Nephron (organoid): ENCODE measurements at regions not wholly inside any gene's neighbourhood (a gene's known extent, or its start where the extent isn't known, plus 50 kb on each side); places are given as distances from the start of the nearest gene placed in this dataset.

ENCODE experiments used
- H3K27ac Mint-ChIP-seq, 3 experiments: 2 replicates each; pipeline ENCODE4 v1.8.0; 2020; ENCODE audit warnings: mixed read lengths in 3 of 3, mild to moderate bottlenecking in 2 of 3, moderate library complexity in 1 of 3
- H3K27me3 Mint-ChIP-seq: 2 replicates; pipeline ENCODE4 v1.8.0; 2021; ENCODE audit warnings: low read depth, mild to moderate bottlenecking, moderate library complexity, mixed read lengths
- H3K36me3 Mint-ChIP-seq: 2 replicates; pipeline ENCODE4 v1.8.0; 2020; ENCODE audit warnings: low read depth, mixed read lengths
- H3K4me1 Mint-ChIP-seq: 2 replicates; pipeline ENCODE4 v1.8.0; 2020; ENCODE audit warnings: mixed read lengths
- H3K4me3 Mint-ChIP-seq, 3 experiments: 2 replicates each; pipeline ENCODE4 v1.8.0; 2020; ENCODE audit warnings: mild to moderate bottlenecking in 3 of 3, mixed read lengths in 3 of 3, moderate library complexity in 2 of 3
- H3K9me3 Mint-ChIP-seq: 2 replicates; pipeline ENCODE4 v1.8.0; 2020; ENCODE audit warnings: mixed read lengths
- TF ChIP-seq, protein P1 (sequence below), 3 experiments: fragments of 200-600 bp; sonication (generic); IDR thresholded peaks; one replicate each; pipeline ENCODE4 v1.5.0; 2021; ENCODE audit warnings: antibody characterized with exemption in 3 of 3; ENCODE audit not compliant: unreplicated experiment in 3 of 3

DNA sequence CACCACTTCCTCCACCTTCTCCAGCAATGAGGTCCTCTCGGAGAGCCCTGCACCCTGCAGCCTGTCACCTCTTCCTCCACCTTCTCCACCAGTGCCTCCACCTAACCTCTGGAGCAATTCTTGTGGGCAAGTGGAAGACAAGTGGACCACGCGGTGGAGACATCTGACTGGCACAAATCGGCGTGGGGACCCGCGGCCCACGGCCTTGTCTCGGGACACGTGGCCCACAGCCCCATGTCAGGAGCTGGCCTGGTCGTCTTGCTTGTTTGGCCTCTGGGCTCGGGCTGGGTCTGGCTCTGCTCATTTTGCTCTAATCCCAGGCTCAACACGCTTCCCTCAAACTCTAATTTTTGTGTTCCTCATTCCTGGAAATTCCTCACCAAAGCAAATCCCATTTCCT lies 393.1 kb upstream of the IRX1 start:
- H3K4me3 Mint-ChIP-seq = no peak overlapping the region
- H3K4me1 Mint-ChIP-seq = peaks cover 8% of the 10 kb centered on the region
- peaks cover 58% of the 10 kb centered on the region for H3K27me3 Mint-ChIP-seq
- peaks cover 3% of the 10 kb centered on the region for H3K36me3 Mint-ChIP-seq
- TF ChIP-seq, protein P1, sequence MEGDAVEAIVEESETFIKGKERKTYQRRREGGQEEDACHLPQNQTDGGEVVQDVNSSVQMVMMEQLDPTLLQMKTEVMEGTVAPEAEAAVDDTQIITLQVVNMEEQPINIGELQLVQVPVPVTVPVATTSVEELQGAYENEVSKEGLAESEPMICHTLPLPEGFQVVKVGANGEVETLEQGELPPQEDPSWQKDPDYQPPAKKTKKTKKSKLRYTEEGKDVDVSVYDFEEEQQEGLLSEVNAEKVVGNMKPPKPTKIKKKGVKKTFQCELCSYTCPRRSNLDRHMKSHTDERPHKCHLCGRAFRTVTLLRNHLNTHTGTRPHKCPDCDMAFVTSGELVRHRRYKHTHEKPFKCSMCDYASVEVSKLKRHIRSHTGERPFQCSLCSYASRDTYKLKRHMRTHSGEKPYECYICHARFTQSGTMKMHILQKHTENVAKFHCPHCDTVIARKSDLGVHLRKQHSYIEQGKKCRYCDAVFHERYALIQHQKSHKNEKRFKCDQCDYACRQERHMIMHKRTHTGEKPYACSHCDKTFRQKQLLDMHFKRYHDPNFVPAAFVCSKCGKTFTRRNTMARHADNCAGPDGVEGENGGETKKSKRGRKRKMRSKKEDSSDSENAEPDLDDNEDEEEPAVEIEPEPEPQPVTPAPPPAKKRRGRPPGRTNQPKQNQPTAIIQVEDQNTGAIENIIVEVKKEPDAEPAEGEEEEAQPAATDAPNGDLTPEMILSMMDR (IDR thresholded peaks at IDR 0.05; ENCODE audit: unreplicated experiment in 3 of 3) = no peak
- no peak overlapping the region for H3K27ac Mint-ChIP-seq
- H3K9me3 Mint-ChIP-seq = peaks cover 8% of the 10 kb centered on the region

DNA sequence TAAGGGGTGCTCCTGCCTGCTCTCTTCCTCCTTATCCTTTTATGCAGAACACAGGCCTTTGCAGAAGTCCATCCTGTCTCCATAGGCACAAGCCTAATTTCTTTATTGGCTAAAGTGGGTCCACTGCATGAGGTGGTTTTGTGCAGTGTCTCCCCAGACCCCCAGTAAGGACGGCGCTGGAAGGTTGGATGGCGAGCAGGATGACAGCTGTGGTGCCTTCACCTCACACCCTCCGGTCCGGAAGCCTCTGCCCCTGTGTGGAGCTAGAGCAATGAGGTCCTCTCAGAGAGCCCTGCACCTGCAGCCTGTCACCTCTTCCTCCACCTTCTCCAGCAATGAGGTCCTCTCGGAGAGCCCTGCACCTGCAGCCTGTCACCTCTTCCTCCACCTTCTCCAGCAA lies 393.7 kb upstream of the IRX1 start:
- H3K27ac Mint-ChIP-seq = no peak overlapping the region
- no peak overlapping the region for H3K4me3 Mint-ChIP-seq
- H3K27me3 Mint-ChIP-seq = peaks cover 60% of the 10 kb centered on the region
- TF ChIP-seq, protein P1 (IDR thresholded peaks at IDR 0.05; ENCODE audit: unreplicated experiment in 3 of 3) = no peak
- H3K9me3 Mint-ChIP-seq = peaks cover 8% of the 10 kb centered on the region
- H3K36me3 Mint-ChIP-seq = peaks cover 3% of the 10 kb centered on the region
- peaks cover 8% of the 10 kb centered on the region for H3K4me1 Mint-ChIP-seq

DNA sequence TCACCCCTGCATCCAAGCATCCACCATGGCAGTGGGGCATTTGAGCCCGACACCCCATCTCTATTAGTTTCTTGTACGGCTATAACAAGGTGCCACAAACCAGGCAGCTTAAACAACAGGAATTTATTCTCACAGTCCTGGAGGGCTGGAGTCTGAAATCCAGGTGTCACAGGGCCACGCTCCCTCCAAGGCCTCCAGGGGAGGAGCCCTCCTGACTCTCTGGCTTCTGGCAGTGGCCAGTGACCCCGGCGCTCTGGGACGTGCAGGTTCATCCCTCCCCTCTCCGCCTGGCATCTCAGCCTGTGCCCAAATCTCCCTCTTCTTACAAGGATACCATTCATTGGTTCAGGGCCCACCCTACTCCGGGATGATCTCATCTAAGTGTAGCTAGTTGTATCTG lies 394.5 kb upstream of the IRX1 start:
- no peak overlapping the region for H3K27ac Mint-ChIP-seq
- H3K36me3 Mint-ChIP-seq = peaks cover 3% of the 10 kb centered on the region
- TF ChIP-seq, protein P1 (IDR thresholded peaks at IDR 0.05; ENCODE audit: unreplicated experiment in 3 of 3) = no peak
- peaks cover 68% of the 10 kb centered on the region for H3K27me3 Mint-ChIP-seq
- no peak overlapping the region for H3K4me3 Mint-ChIP-seq
- H3K4me1 Mint-ChIP-seq = peaks cover 8% of the 10 kb centered on the region
- H3K9me3 Mint-ChIP-seq = peaks cover 8% of the 10 kb centered on the region

DNA sequence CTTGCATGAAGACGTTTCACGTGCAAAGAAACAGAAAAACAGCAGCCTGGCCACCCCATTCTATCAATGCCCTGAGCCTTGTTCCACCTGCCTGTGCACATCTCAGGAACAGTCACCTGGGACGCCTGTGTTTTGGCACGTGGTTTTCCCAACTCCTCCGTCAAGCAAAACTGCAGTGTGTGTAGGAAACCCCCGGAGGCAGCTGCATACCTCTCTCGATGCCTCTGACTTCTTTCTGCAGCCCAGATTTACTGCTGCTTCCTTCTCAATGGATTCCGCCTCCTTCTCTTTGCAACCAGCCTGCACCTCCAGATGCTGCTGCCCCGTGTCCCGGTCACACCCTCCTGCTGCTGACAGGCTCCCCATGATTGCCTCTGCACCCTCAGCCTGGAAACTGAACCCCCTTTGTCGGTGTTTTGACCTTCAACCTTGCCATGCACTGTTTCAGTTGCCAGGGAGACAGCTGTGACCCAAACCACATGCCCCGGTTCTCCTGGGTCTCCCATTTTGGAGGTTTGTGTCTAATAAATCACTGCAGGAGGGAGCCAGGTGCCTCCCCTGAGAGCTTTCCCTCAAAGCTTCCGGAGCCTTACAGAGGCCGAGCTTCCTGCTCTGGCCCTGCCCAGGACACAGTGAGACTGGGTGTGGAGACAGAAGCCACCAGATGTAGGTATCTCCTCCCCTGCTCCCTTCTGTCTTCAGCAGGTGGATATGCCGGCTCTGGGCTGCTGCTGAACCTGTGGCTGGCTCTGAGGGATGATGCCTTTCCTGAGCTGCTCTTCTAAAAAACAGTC lies 395.5 kb upstream of the IRX1 start:
- Mint-ChIP-seq H3K27me3 (peaks cover 73% of the 10 kb centered on the region), H3K4me3 (peak overlapping the region in 1 of 3 experiments; percentile 29)

DNA sequence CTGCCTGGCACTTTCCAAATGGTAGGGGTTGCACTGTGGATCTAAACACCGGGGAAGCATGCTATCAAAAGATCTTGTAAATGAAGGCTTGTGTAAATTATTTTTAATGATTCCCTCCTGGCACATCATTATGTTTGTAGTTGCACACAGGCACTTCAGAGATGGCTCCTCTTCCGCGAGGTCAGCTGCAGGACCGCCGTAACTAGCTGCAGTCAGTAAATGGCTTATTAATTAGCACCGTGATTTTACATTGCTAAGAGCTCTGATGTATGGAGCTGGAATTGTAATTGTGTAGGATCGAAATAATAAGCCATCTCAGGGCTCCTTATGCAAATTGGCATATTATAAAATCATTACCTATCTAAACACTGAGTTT lies 397.6 kb upstream of the IRX1 start:
- H3K4me1 Mint-ChIP-seq = peaks cover 8% of the 10 kb centered on the region
- peak overlapping the region; percentile 71 to 73 (median 72) for H3K4me3 Mint-ChIP-seq
- peaks cover 92% of the 10 kb centered on the region for H3K27me3 Mint-ChIP-seq
- H3K36me3 Mint-ChIP-seq = no peaks in the 10 kb centered on the region
- TF ChIP-seq, protein P1 (IDR thresholded peaks at IDR 0.05; ENCODE audit: unreplicated experiment in 3 of 3) = no peak
- peaks cover 2% of the 10 kb centered on the region for H3K9me3 Mint-ChIP-seq
- H3K27ac Mint-ChIP-seq = no peak overlapping the region

More for the DNA sequence above, 395.5 kb upstream of the IRX1 start:
- peaks cover 3% of the 10 kb centered on the region for H3K36me3 Mint-ChIP-seq
- TF ChIP-seq, protein P1 (IDR thresholded peaks at IDR 0.05; ENCODE audit: unreplicated experiment in 3 of 3) = no peak
- H3K9me3 Mint-ChIP-seq = peaks cover 5% of the 10 kb centered on the region
- no peak overlapping the region for H3K27ac Mint-ChIP-seq
- H3K4me1 Mint-ChIP-seq = peaks cover 8% of the 10 kb centered on the region
